SKM-1 treated with dmso at 0.1 percent for 144 hours (cell line): ENCODE measurements at regions not wholly inside any gene's neighbourhood (a gene's known extent, or its start where the extent isn't known, plus 50 kb on each side); places are given as distances from the start of the nearest gene placed in this dataset.
"Not testable (repeated sequence)": the region's sequence is repeated elsewhere in the genome, so short reads cannot be mapped to it uniquely, and the experiment has no call there.

Experiments used
- DNase-seq: peaks from one replicate; lab custom pipeline; 2025; ENCODE audit not compliant: unreplicated experiment; lab: John Stamatoyannopoulos, UW

- peak; percentile 10 for DNase-seq
Measured at GRCh38 chr11:80727315-80727714, 1286.5 kb upstream of the TENM4 start.

GRCh38 chr11:80726236-80726635 lies 1285.4 kb upstream of the TENM4 start:
- DNase-seq: no peak

- DNase-seq: no peak
Measured at GRCh38 chr11:80724366-80724765, 1283.5 kb upstream of the TENM4 start.

GRCh38 chr11:80722629-80723028 lies 1281.8 kb upstream of the TENM4 start:
- DNase-seq: no peak

- no peak for DNase-seq
Measured at GRCh38 chr11:80720295-80720694, 1279.5 kb upstream of the TENM4 start.

- no peak for DNase-seq
Measured at GRCh38 chr11:80719292-80719646, 1278.4 kb upstream of the TENM4 start.

GRCh38 chr11:80718611-80719291 lies 1277.9 kb upstream of the TENM4 start:
- DNase-seq: no peak

- DNase-seq: no peak
Measured at GRCh38 chr11:80702264-80702663, 1261.4 kb upstream of the TENM4 start.

- no peak for DNase-seq
Measured at GRCh38 chr11:80700386-80700785, 1259.6 kb upstream of the TENM4 start.

GRCh38 chr11:80699406-80700177 lies 1258.8 kb upstream of the TENM4 start:
- not testable (repeated sequence) for DNase-seq

- DNase-seq: no peak
Measured at GRCh38 chr11:80698637-80699036, 1257.8 kb upstream of the TENM4 start.

- no peak for DNase-seq
Measured at GRCh38 chr11:80694385-80694784, 1253.6 kb upstream of the TENM4 start.

GRCh38 chr11:80687941-80688340 lies 1247.1 kb upstream of the TENM4 start:
- no peak for DNase-seq

- DNase-seq: no peak
Measured at GRCh38 chr11:80686889-80687288, 1246.1 kb upstream of the TENM4 start.

- no peak for DNase-seq
Measured at GRCh38 chr11:80673566-80673965, 1232.7 kb upstream of the TENM4 start.

- no peak for DNase-seq
Measured at GRCh38 chr11:80669620-80670019, 1228.8 kb upstream of the TENM4 start.

GRCh38 chr11:80668039-80668438 lies 1227.2 kb upstream of the TENM4 start:
- DNase-seq: no peak

GRCh38 chr11:80655834-80656233 lies 1215.0 kb upstream of the TENM4 start:
- DNase-seq: no peak

GRCh38 chr11:80650966-80651365 lies 1210.1 kb upstream of the TENM4 start:
- DNase-seq: no peak

- no peak for DNase-seq
Measured at GRCh38 chr11:80649186-80649585, 1208.4 kb upstream of the TENM4 start.

- no peak for DNase-seq
Measured at GRCh38 chr11:80638296-80638695, 1197.5 kb upstream of the TENM4 start.

- DNase-seq: no peak
Measured at GRCh38 chr11:80637571-80637970, 1196.7 kb upstream of the TENM4 start.

- no peak for DNase-seq
Measured at GRCh38 chr11:80636999-80637398, 1196.2 kb upstream of the TENM4 start.
